GM21619 (cell line): ENCODE measurements at regions not wholly inside any gene's neighbourhood (a gene's known extent, or its start where the extent isn't known, plus 50 kb on each side); places are given as distances from the start of the nearest gene placed in this dataset.

Source experiments
- ATAC-seq: cut with Tn5 transposase; IDR thresholded peaks from one replicate; pipeline ENCODE4 v1.9.1; 2021; ENCODE audit not compliant: unreplicated experiment

DNA sequence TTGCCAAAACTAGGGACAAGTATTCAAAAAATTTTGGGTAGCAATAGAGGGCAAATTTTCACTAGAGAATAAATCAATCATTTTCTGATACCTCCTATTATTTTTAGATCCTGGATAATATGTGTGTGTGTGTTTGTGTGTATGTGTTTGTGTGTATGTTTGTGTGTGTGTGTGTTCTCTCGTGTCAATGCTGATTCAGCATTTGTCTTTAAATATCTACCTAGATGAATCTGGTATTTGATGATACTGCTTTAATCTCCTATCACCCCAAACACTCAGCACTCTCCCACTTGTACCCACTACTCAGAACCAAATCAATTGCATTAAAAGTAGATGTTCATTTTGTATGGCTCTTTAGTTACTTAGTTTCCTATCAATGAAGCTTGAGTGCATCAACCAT lies 101.3 kb upstream of the NPFFR2 start:
- ATAC-seq = no peak

DNA sequence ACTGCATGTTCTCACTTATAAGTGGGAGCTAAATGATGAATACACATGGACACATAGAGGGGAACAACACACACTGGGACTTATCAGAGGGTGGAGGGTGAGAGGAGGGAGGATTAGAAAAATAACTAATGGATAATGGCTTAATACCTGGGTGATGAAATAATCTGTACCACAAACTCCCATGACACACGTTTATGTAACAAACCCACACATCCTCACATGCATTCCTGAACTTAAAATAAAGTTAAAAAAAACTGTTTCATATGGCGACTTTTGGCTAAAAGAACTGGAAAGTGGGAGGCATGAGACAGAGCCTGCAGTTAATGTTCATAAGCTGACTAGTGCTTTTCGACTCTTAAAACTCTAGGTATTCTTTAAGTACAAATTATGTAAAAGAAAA lies 98.9 kb upstream of the NPFFR2 start:
- ATAC-seq = no peak

DNA sequence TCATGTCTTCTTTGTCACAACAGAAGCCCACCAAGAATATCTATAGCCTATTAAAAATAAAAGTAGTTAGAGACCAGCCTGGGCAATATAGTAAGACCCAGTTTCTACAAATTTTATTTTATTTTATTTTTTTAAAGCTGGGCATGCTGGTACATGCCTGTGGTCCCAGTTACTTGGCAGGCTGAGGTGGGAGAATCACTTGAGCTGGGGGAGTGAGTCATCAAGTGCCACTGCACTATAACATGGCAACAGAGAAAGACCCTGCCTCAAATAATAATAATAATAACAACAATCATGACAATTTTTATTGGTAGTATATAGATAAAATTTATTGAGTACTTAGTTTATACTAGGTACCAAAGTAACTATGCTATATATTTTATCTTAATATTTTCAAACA lies 93.0 kb upstream of the NPFFR2 start:
- no peak for ATAC-seq

- ATAC-seq = no peak
Observed at GRCh38 chr4:71941001-71941400, 90.8 kb upstream of the NPFFR2 start.

DNA sequence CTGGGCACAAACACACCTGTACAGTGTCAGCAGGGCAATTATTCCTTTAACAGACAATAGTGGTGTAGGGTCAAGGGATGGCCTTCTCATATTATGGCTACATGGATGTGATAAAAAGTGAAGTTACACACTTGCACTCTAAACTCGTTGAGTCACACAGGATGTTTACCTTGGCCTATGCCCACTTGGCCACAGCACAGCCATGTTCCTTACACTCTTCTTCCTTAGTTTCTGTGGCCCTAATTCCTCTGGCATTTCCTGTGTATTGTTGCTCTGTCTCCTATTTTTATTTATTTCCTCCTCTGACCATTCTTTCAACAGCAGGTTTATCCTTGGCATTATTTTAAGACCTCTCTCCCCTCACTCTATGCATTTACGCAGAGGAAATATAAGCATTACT lies 86.8 kb upstream of the NPFFR2 start:
- ATAC-seq = no peak

DNA sequence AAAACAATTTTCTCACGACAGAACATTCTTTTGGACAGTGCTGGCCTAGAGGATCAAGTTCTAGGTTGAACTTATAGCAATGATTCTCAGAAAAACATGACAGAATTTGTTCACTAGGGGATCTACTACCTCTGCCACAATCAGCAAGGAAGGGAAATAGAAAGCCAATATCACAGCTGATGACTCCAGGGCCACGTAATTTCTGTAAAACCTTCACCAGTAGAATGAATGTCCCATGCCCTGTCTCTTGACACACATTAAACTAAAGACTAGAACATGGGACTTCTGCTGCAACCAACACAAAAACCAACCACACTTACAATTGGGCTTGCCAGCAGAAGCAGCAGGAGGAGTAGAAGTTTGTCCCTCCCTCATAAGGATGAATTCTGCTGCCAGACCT lies 86.0 kb upstream of the NPFFR2 start:
- ATAC-seq = no peak

DNA sequence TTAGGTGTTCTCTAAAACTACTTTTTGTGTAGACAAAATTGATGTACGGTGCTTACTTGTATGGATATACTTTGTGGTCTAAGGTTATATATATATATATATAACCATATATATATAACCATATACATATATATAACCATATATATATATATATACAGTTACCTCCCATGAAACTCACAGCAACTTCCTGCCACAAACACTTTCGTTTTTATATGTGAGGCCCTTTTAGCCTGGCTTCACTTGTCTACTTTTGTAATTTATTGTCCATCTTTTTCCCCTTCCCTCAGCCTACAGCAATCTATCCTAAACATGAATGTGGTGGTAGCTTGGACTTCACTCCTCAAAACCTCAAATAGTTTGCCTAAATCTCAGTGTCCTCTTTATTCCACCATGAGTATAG lies 72.8 kb upstream of the NPFFR2 start:
- ATAC-seq = no peak

DNA sequence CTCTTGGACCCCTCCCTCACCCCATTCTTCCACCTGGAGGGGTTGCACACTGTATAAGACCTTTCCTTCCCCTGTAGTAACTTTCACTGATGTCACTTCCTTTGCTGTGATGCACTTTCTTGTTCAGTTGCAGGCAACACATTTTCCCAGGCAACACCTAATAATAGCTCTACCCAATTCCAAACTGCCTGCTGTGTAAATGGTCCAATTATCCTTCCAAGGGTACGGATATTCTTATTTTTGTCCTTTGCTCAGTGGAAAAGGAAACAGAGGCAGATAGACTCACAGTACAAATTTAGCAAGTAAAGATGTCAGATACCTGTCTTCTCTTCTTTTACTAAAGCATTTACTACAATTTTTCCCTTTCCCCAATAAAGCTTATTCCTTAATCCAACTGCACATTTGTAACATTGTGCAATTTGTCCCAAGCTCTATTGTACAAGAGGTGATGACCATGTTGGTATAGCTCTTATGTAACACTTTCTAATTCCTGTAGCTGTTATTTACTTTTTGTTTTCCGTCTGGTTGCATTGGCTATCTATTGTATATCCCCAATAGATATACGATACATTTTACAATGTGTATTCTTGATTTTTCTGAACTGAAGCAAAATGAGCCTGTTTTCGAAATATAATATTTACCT lies 69.1 kb upstream of the NPFFR2 start:
- ATAC-seq = no peak

GRCh38 chr4:71974681-71975080 lies 57.1 kb upstream of the NPFFR2 start:
- ATAC-seq = no peak

DNA sequence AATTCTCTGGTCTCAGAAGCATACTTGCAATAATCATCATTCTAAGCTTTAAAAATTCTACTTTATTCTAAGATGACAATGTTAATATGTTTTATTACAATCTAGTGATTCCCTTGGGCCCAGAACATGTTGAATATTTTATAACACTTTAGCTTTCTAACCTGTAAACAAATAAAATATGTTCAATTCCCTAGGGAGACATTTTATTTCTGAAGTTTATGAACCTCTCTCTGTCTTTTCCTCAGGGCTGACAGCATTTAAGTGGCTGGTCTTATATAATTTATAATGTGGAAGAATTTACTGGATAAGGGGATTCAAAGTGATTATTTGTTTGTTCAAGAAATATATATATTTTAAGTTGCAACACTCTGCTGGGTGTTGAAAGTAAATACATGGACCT lies 55.3 kb upstream of the NPFFR2 start:
- no peak for ATAC-seq

- ATAC-seq = no peak
Observed at GRCh38 chr4:71978210-71978835, 53.5 kb upstream of the NPFFR2 start.

- no peak for ATAC-seq
Observed at GRCh38 chr4:71980976-71981375, 50.8 kb upstream of the NPFFR2 start.
